ENCODE measurements at regions not wholly inside any gene's neighbourhood (a gene's known extent, or its start where the extent isn't known, plus 50 kb on each side); places are given as distances from the start of the nearest gene placed in this dataset.

GRCh38 chr12:114799574-114800487, 115.9 kb upstream of the TBX3 start:
- no peak for TF ChIP-seq CTCF (IDR thresholded peaks at IDR 0.05; ENCODE audit: low read length)
- no peak for TF ChIP-seq EZH2 (IDR thresholded peaks at IDR 0.05; ENCODE audit: borderline replicate concordance, low read length)

Measured in OCI-LY1 (cell line).